GM18526 (cell line): ENCODE measurements at regions not wholly inside any gene's neighbourhood (a gene's known extent, or its start where the extent isn't known, plus 50 kb on each side); places are given as distances from the start of the nearest gene placed in this dataset.

ENCODE experiments used
- POLR2A ChIP-seq: IDR thresholded peaks from 3 replicates; pipeline ENCODE4 v1.6.1; 2011; ENCODE audit not compliant: insufficient read length; ENCODE audit errors: extremely low read depth

DNA sequence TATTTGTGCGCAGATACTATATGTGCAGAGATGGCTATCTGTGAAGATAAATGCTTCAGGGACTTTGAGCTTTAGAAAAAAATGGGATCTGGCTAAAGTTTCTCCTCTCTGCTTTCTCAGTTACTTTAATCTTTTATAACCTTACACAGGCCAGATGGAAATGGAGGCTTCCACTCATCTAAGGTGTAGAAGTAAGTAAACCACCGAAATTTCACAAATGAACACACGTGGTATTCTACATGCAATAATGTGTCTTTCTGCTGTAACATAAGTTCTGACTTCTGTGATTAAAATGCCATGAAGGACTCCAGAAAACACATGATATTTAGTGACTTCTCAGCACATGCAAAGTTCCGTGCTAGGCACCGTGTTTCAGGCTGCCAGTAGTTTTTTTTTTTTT lies 99.1 kb upstream of the FOXN3 start:
- TF ChIP-seq POLR2A: no peak

DNA sequence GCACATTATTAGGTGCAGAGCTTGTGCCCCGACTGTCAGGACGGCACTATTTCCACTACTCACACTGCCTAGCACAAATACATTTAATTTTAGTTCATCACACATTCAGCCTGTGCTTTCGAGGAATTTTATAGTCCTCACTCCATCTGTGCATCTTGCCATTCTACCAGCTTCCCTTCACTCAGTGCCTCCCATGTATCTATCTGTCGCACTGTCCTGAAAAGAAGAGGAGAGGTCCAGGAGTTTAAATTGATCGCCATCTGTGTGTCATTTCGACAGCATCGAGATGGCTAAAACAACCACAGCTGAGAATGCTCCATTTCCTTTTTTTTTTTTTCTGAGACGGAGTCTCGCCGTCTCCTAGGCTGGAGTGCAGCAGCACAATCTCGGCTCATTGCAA lies 97.6 kb upstream of the FOXN3 start:
- no peak for TF ChIP-seq POLR2A

DNA sequence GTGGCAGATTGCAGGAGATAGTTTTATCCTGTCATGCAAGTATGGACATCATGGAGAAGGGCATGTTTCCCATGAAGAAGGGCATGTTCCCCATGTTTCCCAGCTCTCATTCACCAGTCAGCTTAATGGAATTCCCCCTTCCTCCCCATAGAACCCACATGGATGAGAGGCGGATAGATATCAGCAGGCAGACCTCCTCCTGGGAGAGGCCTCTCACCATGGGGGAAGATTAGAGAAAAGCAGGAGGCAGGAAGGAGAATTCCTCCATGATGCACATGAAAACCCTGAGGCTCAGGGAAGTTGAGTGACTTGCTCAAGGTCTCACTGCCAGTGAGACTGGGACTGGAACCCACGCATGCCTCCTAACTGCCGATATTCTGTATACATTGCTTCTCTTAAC lies 92.9 kb upstream of the FOXN3 start:
- no peak for TF ChIP-seq POLR2A

DNA sequence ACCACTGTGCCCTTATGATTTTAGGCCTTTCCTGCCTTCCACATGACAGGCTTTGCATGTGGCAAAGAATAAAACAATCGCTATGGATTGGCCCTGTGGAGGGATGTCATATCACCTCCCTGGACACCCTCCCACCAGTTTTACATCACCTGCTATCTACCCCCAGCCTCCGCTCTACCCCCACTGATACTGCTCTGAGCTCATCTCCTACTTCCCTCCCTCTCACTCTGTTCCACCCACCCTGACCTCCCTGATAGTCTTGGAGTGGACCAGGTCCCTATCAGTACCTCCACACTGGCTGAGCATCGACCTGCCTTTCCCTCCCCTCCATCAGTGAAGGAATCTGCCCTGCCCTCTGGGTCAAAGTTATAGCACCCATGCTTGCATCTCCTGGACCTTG lies 91.8 kb upstream of the FOXN3 start:
- no peak for TF ChIP-seq POLR2A

DNA sequence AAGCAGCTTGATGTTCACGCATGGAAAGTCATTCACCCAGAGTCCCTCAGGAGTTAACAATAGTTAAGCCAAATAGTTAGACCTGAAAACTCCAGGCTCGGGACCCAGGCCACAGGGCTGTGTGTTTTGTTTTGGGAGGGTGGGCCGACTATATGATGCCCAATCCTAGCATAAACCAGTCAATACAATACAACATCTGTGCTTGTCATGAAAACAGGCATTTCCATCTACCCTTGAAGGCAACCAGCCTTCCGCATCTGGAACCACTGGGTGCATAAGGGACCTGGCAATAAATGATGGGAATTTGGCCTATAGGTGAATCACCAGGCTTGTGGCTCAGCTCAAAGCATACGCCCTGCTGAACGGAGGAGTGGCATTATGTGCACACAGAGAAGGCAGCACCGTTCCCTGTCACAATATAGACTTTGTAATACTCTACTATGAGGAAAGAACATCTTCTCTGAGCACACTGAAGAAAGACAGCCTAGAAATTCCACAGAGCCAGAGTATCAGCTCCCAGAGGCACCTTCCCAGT lies 91.0 kb upstream of the FOXN3 start:
- no peak for TF ChIP-seq POLR2A

DNA sequence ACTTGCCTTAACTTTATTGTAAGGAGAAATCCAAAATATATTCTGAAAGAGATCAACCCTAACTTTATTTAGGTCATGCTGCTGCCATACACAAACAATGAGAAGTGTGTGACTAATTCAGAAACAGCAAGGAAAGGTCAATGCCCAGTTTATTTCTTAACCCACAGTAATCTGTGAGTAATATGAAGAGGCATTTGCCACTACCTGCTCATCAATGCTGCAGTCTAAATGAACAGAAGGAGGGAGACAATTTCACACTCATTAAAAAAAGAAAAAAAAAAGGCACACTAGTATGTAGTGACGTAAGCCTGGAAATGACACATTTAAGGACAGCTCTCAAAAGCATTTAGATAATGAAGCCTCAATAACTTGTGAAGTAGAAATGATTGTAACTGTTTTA lies 90.5 kb upstream of the FOXN3 start:
- no peak for TF ChIP-seq POLR2A

DNA sequence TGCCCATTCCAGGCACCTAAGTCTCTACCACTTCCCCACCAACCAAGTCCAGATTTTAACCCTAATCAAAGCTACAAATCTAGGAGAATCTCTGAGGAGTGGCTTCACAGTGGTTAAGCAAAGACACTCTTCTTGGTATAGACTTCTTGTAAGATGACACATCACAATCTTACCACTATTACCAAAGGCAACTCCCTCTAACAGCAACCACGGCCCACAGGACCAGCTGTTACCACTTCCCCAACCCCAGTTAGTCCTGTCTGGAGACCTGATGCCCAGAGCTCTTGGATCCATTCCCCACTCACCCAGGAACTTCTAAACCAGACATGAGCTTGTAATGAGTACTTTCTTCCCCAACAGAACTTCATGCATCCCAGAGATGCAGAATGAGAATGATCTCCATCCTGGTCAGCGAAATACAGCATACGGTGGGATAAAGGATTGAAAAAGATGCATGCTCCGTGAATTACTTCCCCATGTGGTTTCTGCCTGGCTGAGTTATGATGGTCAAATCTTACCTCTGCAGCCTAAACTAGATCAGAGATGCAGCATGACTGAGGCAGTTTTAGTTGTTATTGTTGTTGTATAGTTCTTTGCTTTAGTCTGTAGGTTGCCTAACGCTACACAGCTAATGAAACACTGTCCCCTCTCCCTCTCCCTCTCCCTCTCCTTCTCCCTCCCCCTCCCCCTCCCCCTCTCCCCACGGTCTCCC lies 87.7 kb upstream of the FOXN3 start:
- TF ChIP-seq POLR2A: no peak

DNA sequence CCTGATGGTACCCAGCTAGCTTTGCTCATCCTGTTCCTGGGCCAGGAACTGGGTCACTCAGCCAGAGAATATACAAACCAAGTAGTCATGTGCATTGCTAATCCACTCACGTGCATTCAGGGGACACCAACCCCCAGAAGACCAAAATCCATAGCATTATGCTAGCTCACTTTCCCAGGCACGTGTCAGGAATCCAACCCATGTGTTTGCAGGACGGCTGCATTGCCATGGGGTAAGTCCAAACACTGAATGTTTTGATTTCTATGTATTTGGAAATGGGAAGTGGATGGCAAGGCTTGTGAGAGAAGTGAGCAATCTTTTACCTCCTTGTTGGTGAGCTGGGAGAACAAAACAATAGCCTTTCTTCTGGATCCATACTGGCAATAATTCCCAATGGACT lies 87.1 kb upstream of the FOXN3 start:
- TF ChIP-seq POLR2A: no peak

DNA sequence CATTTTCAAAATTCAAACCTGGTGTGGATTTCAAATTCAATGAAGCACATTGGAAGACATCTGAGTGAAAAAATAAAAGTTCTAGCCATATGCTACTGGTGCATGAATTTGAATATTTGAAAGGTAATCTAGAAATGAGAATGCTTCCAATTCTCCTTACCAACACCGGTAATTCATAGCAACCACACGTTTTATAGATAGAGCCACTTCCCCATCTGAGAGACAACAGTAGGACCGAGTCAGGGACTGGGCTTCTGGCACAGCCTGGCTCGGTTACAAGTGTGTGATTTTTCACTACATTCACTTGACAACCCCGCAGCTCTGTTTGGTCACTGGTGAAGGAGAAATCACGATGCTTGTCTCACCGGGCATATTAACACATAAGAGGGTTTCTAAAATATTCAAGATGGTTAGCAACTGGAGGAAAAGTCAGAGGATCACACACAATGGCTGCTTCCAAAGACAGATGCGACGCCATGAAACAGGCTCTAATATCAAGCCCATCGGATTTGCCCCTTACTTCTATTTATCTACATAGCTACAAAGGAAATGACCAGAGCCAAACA lies 86.5 kb upstream of the FOXN3 start:
- no peak for TF ChIP-seq POLR2A

DNA sequence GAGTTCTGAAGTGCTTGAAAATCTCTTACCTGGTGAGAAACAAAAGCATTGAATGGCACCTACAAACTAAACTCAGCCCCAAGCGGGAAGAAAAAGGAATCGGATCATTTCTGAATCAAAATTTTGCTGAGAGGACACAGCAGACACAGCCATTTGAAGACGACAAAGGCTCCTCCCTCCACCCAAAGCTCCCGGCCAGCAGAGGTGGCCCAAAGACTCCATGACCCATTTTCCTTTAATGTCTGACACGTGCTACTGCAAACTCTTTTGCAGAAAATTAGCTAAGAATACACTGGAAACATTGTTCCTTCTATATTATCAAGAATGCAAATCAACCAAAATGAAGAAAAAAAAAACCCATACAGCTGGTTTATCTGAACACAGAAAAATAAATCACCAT lies 85.9 kb upstream of the FOXN3 start:
- no peak for TF ChIP-seq POLR2A

DNA sequence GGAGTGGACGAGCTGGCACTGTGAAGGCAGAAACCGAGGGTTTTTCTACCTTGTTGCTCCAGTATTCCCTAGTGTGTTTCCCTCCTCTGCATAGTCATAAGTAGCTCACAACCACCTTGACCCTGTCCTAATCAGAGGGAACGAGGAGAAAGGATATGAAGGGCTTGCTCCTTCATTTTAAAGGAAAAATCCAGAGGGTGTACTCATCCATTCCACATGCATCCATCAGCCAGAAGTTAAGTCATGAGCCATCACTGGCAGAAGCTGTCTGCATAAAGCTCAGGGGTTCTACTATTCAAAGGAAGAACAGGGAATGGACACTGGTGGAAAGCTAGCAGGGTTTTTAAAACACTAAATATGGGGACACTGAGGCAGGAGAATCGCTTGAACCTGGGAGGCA lies 84.3 kb upstream of the FOXN3 start:
- no peak for TF ChIP-seq POLR2A

DNA sequence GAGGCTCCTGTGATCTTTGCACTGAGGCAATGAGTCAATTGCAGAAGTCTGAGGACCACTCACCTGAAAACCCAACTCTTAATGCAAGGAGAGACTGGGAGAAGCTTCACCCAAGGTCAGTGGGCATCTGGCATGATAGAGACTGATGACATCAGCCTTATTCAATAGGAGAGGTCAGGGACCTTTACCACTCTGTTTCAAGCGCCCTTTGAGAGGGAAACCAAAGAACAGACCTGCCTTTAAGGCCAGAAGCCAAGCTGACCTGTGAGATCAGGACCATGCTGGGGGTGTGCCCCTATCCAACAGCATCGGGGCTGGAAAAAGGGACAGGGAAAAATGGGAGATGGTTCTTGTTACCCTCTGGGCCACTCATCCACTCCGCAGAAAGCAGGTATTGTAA lies 83.3 kb upstream of the FOXN3 start:
- TF ChIP-seq POLR2A: no peak

DNA sequence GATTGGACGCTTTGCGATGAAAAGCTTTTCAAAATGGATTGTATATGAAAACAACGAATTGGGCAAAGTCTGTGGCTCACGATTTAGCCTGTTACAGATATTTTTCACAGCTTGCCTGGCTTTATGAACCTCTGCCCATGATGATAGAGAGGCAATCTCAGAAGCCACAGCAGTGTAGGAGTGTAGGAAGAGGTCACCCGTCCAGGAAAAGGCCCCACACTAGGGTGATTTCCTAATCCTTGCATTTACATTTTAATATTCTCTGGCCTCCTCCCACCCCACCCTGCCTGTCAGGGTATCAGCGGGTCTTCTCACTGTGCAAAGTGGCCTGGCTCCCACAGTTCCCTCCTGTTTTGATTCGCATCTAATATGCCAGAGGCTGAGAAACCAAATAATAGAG lies 81.8 kb upstream of the FOXN3 start:
- TF ChIP-seq POLR2A: no peak

DNA sequence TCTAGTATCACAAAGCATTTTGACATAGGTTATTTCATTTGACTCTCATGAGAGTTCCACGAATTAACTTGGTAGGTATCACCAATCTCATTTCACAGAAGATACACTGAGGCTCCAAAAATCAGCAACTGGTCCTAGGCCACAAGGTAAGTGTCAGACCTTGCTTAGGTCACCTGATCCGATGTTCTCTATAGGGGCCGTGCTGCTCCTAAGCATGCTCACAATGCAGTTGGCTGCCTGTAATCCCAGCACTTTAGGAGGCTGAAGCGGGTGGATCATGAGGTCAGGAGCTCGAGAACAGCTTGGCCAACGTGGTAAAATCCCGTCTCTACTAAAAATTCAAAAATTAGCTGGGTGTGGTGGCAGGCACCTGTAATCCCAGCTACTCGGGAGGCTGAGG lies 78.7 kb upstream of the FOXN3 start:
- no peak for TF ChIP-seq POLR2A

DNA sequence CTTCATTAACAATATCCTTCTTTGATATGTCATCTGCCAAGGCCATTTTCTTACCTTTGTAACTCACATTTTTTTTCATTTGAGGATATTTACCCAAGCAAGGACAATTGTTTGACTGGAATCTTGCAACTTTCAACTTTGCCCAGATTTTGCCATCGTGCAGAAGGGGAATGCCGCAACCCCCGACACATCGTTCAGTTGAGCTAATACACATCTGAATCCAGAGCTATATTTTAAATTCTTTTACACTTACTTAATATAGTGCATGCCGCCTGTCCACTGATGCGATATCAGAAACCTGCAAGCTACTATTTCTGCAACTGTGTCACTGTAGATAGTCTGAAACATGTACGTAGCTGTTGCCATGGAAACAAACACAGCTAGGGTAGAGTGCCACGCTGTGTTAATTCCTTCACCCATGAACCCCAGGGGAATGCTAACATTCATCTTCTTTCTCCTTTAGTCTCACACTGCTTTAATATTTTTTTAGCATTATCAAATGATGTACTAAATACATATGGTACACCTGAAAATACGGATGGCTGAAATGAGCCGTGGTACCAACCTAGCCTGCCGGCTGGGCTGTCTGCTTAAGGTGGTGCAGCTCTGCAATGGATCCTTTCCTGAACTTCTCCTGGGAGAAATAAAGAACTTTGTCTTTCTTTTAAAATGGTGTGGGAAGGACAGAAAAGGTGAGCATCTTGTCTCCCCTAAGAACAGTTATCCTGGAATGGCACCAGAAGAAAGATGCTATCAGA lies 77.0 kb upstream of the FOXN3 start:
- TF ChIP-seq POLR2A: no peak

DNA sequence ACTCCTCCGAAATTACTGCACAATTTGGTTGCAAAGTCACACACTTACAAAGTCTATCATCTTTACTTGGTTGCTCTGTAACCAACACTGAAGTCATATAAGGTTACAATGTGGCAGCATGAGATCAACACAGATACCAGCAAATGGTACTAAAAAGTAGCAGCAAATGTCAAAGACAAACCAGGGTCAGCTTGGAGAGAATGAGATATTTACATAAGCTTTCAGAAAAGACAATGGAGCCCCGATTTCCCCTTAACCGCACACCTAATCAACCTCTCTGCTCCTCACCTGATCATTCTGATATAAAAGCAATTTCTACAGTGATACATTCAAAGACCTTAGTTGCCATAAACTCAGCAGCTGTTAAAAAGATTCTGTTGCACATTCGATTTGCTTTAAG lies 76.4 kb upstream of the FOXN3 start:
- TF ChIP-seq POLR2A: no peak
